ENCODE measurements at regions not wholly inside any gene's neighbourhood (a gene's known extent, or its start where the extent isn't known, plus 50 kb on each side); places are given as distances from the start of the nearest gene placed in this dataset.

DNA sequence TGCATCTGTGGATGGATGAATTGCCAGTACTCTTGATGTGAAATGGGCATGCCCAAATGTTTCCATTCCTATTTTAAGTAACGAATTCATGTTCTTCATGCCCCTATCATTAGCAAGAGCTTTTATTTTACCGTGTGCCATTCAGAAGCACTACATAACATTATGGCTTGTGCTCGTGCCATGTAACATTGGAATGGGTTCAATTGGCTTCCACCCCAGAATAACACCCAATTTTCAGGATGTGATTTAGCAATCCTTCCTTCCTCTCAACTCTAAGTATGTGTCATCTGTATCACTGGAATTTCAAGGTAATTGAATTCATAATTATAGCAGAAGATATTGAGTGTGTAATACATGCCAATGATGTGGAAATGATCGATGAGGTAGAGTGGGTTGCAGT lies 145.8 kb upstream of the TMPO start:
- H3K27ac Mint-ChIP-seq (ENCODE audit: unreplicated experiment) = no peak overlapping the region
- H3K9me3 Mint-ChIP-seq (ENCODE audit: unreplicated experiment) = peaks cover 2% of the 10 kb centered on the region
- H3K36me3 Mint-ChIP-seq (ENCODE audit: unreplicated experiment) = no peaks in the 10 kb centered on the region
- H3K27me3 Mint-ChIP-seq (ENCODE audit: unreplicated experiment) = peaks cover 2% of the 10 kb centered on the region
- no peak for DNase-seq
- TF ChIP-seq CTCF (IDR thresholded peaks at IDR 0.05; ENCODE audit: partially characterized antibody, unreplicated experiment) = no peak
- H3K4me3 Mint-ChIP-seq (ENCODE audit: unreplicated experiment) = no peak overlapping the region
- peaks cover 22% of the 10 kb centered on the region for H3K4me1 Mint-ChIP-seq (ENCODE audit: low read depth, unreplicated experiment)

- Mint-ChIP-seq H3K27me3 (ENCODE audit: unreplicated experiment) (no peaks in the 10 kb centered on the region), H3K9me3 (ENCODE audit: unreplicated experiment) (peaks cover 1% of the 10 kb centered on the region), H3K36me3 (ENCODE audit: unreplicated experiment) (no peaks in the 10 kb centered on the region), H3K4me3 (ENCODE audit: unreplicated experiment) (no peak overlapping the region), H3K27ac (ENCODE audit: unreplicated experiment) (no peak overlapping the region), H3K4me1 (ENCODE audit: low read depth, unreplicated experiment) (peaks cover 22% of the 10 kb centered on the region)
- DNase-seq = no peak
- no peak for TF ChIP-seq CTCF (IDR thresholded peaks at IDR 0.05; ENCODE audit: partially characterized antibody, unreplicated experiment)
These were observed 144.4 kb upstream of the TMPO start for GRCh38 chr12:98370976-98371375.

- no peak for TF ChIP-seq CTCF (IDR thresholded peaks at IDR 0.05; ENCODE audit: partially characterized antibody, unreplicated experiment)
- Mint-ChIP-seq H3K9me3 (ENCODE audit: unreplicated experiment) (no peaks in the 10 kb centered on the region), H3K4me3 (ENCODE audit: unreplicated experiment) (no peak overlapping the region), H3K27me3 (ENCODE audit: unreplicated experiment) (no peaks in the 10 kb centered on the region), H3K27ac (ENCODE audit: unreplicated experiment) (no peak overlapping the region), H3K4me1 (ENCODE audit: low read depth, unreplicated experiment) (peaks cover 22% of the 10 kb centered on the region), H3K36me3 (ENCODE audit: unreplicated experiment) (no peaks in the 10 kb centered on the region)
- DNase-seq = no peak
These were observed 144.0 kb upstream of the TMPO start for GRCh38 chr12:98371419-98371818.

DNA sequence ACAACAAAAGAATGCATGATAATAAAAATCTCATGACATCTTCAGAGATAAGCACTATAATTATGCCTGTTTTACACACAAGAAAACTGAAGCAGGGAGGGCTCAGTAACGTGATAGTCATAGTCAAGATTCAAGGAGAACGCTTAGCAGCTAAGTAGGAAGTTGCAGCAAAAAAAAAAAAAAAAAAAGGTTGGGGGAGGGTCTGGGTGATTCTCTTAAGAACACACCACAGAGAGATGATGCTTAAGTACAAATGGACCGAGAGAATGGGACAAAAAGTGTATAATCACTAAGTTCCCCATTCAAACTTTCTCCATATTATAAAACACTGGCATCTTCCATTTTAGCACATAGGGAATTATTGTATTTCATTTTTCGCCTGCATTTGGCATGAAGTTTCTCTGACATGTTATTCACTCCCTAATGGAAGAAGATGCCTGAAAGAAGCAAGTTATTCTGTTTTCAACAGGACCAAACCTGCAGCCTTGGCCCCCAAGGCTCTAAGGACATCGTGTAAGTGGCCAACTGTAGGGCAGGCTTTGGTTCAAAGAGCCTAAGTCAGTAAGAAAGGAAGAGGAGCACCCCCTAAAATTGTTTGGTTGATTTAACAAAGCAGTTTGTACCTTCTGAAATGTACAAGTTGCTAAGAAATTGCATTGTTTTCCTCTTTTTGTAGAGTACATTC lies 142.9 kb upstream of the TMPO start:
- H3K4me3 Mint-ChIP-seq (ENCODE audit: unreplicated experiment) = no peak overlapping the region
- H3K9me3 Mint-ChIP-seq (ENCODE audit: unreplicated experiment) = no peaks in the 10 kb centered on the region
- H3K27me3 Mint-ChIP-seq (ENCODE audit: unreplicated experiment) = no peaks in the 10 kb centered on the region
- peaks cover 22% of the 10 kb centered on the region for H3K4me1 Mint-ChIP-seq (ENCODE audit: low read depth, unreplicated experiment)
- H3K27ac Mint-ChIP-seq (ENCODE audit: unreplicated experiment) = no peak overlapping the region
- no peak for DNase-seq
- no peak for TF ChIP-seq CTCF (IDR thresholded peaks at IDR 0.05; ENCODE audit: partially characterized antibody, unreplicated experiment)
- no peaks in the 10 kb centered on the region for H3K36me3 Mint-ChIP-seq (ENCODE audit: unreplicated experiment)

DNA sequence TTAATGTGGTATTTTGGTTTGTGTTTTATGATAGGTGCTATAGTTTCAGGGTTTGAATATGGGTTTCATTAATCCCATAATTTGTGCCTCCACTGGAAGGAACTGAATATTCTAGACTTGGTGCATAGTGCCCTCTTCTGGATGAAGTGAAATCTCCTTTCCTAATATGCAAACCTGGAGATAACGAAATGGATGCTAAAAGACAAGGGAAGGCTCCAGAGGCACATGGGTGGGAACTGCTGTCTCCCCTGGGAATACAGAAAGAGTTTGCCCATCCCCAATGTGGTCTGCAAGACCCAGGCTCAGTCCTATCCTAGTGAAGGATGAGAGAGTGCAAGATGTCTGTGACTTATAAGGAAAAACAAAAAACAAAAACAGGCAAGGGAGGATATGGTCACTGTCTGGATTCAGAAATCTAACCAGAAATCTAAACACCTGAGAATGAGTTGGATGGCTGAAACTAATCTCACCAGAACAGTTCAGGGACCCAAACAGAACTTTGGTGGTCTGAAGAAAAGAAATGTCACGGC lies 142.3 kb upstream of the TMPO start:
- peaks cover 22% of the 10 kb centered on the region for H3K4me1 Mint-ChIP-seq (ENCODE audit: low read depth, unreplicated experiment)

More for the DNA sequence above, 142.3 kb upstream of the TMPO start:
- H3K36me3 Mint-ChIP-seq (ENCODE audit: unreplicated experiment) = no peaks in the 10 kb centered on the region
- H3K27me3 Mint-ChIP-seq (ENCODE audit: unreplicated experiment) = no peaks in the 10 kb centered on the region
- DNase-seq = no peak
- TF ChIP-seq CTCF (IDR thresholded peaks at IDR 0.05; ENCODE audit: partially characterized antibody, unreplicated experiment) = peak; percentile 63
- no peak overlapping the region for H3K4me3 Mint-ChIP-seq (ENCODE audit: unreplicated experiment)
- H3K27ac Mint-ChIP-seq (ENCODE audit: unreplicated experiment) = no peak overlapping the region
- no peaks in the 10 kb centered on the region for H3K9me3 Mint-ChIP-seq (ENCODE audit: unreplicated experiment)

All from glutamatergic neuron (in vitro differentiated cells).